HG02852 (cell line): ENCODE measurements at regions not wholly inside any gene's neighbourhood (a gene's known extent, or its start where the extent isn't known, plus 50 kb on each side); places are given as distances from the start of the nearest gene placed in this dataset.
A peak's percentile ranks its signal among the peaks of the same experiment; 100 is the strongest.

Experiments
- ATAC-seq: cut with Tn5 transposase; IDR thresholded peaks from one replicate; pipeline ENCODE4 v1.9.1; 2021; ENCODE audit warnings: mild to moderate bottlenecking, moderate library complexity; ENCODE audit not compliant: unreplicated experiment

DNA sequence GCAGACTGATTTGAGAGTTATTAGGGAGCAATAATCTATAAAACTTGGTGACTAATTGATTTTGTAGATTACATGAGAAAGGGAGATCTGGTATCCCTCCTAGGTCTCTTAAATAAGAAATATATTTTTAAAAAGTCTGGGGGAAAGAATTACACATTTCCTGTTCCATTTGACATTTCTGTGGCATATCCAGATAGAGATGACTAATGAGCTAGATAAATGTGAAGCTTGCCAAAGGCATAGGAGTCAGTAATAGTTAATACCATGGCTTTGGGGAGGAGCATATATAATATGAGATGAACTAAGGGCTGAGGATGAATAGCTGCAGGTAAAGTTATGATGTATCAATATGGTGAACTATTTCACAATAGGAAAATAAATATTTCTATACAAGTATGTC lies 663.7 kb downstream of the PTPRC start:
- no peak for ATAC-seq

DNA sequence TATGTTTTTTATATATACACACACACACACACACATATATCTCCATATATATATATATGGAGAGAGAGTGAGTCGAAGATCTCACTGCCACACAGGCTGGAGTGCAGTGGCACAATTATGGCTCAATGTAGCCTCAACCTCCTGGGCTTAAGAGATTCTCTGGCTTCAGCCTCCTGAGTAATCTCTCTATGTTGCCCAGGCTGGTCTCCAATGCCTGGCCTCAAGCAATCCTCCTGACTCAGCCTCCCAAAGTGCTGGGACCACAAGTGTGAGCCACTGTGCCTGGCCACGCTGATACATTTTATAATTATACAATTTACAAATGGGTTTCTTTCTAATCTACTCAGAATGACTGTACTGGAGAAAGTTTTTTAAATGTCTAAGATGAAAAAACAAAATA lies 664.2 kb downstream of the PTPRC start:
- ATAC-seq = no peak

DNA sequence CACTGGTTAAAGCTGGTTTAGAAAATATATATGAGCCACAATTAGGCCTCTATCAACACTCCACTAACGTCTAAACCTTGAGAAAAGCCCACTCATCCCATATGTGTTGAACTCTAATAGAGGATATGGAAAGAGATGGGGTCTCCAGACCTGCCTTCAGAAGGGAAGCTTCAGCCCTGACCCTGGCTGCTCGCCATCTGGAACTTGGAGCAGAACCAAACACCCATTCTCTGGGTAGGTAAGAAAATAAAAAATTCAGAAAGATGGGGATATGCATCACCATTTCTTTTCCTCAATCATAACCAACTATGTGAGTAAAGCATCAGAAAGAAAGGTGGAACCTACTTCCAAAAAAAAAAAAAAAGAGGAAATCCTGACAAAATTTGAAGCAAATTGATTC lies 666.2 kb downstream of the PTPRC start:
- ATAC-seq = no peak

DNA sequence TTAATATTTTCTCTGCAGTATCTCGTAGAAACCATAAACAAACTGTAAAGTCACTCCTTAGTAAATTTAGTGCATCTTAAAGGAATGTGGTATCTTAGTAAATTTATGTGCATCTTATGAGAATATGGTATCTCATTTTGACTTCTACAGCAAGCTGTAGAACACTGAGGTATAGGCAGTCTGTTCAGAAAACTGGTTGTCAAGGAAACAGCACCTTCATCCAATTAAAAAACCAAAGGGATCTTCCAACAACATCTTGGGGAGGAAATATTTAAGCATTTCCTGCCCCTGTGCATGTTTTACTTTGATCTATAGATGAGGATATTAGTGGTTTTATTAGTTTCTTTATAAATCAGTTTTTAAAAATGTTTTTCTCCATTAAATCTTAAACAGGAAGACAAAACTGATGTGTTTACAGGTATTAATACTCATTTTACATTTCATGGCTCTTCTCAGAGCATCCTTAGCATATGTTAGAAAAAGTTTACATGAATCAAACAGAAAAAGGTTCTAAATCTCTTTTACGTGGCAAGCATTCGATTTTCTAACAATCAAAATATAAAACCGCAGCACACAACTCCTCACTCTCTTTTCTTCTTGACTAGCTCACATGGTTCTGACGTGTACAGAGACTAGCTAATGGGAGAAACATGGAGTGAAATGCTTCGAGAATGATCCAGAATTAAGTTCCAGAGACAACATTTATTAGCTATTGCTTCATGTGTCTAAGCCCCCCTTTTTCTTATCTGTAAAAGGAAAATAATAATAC lies 668.8 kb downstream of the PTPRC start:
- no peak for ATAC-seq

DNA sequence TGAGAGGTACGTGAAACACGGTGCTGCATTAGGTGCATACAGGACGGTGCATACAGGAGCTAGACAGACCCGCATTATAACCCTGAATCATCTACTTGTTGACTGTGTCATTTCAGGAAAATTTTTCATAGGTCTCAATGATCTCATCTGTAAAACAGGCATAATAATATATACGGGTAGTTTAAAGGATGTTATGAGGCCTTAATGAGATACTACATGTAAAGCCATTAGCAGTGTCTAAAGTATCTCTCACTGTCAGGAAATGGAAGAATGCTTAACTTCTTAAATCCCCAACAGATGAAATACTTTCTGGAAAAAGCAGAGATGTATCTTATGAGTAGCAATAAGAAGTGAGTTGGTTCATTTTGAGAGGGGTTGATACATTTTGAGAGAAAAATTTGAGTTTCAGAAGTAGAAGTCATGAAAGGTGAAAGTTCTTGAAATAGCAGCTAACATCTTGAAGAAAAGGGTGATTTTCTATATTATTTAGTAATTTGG lies 669.6 kb downstream of the PTPRC start:
- ATAC-seq = peak; percentile 68

DNA sequence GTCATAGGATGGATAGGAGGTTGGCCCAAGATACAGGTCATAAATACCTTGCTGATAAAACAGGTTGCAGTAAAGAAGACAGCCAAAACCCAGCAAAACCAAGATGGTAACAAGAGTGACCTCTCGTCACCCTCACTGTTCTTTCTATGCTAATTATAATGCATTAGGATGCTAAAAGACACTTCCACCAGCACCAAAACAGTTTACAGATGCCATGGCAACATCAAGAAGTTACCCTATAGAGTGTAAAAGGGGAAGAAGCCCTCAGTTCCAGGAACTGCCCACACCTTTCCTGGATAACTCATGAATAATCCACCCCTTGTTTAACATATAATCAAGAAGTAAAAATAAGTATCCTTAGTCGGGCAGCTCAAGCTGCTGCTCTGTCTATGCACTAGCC lies 671.9 kb downstream of the PTPRC start:
- no peak for ATAC-seq

DNA sequence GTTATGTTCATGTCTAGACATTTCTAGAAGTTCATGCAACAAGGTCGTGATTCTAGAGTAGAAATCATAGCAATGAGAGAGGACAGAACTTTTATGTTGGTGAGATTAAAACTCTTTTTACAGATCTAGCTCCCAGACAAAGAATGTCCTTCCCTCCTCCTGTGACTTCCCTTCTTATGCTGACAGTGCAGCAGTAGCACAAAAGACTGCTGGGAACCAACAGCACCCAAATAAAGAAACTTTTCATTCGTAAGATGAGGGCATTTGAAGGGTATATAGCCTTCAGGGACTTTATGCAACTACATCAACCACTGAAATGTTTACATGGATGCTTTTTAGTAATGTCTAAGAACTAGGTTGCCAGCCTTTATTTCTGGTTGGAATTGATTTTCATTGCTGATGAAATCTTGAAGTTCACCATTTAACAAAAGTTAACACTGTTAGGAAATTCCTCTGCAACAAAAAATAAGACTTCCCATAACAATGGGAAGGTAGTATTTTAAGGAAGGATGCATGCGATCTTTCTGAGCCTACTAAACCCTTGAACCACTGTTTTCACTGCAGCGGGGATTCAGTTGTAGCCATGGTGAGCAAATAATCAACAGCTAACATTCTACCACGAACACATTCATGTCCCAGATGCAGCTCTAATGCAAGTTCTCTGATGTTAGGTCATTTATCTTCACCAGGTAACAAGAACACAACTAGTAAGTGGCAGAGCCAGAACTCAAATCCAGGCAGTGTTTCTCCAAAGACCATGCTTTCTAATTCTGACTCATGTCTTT lies 672.8 kb downstream of the PTPRC start:
- no peak for ATAC-seq

DNA sequence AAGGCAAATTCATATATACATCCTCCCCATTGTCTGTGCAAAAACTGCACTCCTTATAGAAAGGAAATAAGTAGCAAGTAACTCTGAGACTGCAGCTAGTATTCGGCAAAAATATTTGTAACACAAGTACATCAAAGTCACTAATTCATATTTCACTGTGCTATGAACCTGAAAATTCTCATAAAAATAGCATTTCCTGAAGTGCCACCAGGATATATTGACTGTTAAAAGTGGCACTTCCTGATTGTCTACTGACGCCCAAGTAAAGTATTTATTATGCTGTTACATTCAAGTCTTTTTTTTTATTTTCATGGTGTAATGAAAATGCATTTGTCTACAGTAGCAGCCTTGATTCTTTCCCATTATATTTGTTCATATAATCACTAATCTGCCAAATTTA lies 673.8 kb downstream of the PTPRC start:
- ATAC-seq = no peak

DNA sequence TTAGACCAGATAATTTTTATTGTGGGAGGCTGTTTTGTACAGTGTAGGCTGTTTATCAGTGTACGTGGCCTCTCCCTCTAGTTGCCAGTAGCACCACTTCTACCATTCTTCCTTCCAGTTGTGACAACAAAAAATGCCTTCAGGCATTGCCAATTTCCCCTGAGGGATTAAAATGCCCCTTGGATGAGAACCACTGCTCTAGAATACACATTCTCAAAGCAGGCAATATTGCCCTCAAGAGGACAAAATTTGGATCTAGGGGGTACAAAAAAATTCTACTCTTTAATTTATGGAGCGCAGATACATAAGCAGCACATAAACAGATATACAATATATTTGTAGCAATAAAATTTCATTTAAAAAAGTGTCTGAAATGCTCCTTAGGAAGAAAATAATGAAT lies 674.6 kb downstream of the PTPRC start:
- ATAC-seq = no peak

DNA sequence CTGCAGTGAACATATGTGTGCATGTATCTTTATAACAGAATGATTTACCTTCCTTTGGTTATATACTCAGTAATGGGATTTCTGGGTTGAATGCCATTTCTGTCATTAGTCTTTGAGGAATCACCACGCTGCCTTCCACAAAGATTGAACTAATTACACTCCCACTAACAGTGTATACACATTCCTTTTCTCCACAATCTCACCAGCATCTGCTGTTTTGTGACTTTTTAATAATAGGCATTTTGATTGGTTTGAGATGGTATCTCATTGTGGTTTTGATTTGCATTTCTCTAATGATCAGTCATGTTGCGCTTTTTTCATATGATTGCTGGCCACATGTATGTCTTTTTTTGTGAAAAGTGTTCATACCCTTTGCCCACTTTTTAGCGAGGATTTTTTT lies 680.5 kb downstream of the PTPRC start:
- ATAC-seq = no peak

DNA sequence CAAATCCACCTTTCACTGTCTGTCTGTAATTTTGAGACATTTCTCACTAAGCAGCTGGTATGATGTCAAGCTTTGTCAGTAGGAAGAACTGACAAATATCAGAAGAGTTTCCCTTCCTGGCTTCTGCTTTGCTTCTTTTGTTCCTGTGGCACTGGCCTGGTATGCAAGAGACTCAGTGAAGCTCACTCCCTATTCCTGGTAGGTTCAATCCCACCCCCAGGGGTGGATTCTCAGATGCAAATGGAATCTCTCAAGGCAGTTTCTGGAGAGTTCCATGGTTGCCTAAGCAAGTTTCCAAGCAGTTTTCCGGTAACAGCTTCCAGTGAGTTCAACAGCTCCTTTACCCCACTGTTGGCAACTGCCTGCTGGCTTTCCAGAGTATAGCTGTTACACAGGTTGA lies 683.4 kb downstream of the PTPRC start:
- no peak for ATAC-seq

DNA sequence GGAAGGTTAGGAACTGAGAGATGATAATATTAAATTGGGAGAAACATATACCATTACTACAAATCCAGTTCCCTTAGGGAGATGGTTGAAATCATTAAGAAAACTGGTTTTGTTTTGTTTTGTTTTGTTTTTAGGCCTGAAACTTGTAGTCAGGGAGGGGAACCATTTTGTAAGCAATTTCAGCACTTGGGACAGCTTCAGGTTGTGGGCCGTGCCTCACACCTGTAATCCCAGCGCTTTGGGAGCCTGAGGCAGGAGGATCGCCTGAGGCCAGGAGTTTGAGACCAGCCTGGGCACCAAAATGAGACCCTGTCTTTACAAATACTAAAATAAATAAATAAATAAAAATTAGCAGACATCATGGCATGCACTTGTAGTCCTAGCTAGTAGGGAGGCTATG lies 694.3 kb upstream of the NR5A2 start:
- ATAC-seq = no peak

DNA sequence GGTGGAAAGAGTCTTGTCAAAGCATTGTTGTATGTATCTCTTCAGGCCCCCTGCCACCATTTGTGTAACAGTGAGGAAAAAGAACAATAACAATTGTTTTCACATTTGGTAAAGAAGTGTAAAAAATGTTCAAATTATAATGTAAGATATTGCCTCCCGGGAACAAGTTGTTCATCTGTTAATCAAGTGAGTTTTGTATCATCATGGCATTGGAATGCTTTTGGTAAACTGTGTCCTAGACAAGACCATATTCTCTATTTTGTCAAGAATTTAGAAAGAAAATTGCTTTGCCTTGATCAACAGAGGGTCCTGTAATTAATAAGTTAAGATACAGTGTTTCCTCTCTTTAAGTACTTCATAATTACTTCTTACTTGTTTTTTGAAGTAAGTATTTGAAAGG lies 692.0 kb upstream of the NR5A2 start:
- no peak for ATAC-seq

DNA sequence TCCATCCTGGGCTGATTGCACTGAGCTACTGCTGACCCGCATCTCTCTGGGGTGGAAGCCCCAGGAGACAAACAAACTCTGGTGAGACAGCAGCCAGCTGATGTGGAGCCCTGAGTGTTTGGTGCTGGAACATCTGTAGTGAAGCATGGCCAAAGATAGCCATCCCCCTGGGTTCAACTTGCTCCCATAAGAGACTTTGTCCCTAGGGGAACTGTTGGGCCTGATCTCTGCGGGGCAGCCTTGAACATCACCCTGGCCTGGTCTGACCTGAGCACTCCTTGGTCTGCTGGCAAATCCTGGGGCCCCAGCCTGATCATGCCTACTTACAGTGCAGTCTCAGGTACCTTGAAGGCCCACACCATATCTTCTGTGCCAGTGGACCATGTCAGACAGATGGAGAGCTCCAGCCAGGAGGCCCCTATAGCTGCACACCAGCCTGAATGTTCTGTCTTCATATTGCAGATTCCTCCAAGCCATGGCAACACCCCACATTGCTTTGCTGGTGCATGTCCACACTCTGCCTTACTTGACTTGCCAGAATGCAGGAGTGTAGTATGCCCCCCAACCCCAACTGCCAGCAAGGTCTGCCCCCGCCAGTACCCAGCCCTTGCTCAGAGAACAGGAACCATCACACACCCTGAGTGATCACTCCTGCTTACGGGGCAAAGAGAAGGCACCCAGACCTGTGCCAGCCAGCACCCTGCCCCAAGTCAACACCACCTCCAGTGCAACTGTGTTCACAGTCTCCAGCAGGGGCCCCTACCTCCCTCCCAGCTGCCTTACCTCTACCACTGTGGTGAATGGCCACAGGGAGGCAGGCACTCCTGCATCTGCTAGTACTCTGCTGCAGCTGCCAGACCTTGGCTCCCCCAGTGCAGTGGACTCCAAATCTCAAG lies 690.5 kb upstream of the NR5A2 start:
- no peak for ATAC-seq

DNA sequence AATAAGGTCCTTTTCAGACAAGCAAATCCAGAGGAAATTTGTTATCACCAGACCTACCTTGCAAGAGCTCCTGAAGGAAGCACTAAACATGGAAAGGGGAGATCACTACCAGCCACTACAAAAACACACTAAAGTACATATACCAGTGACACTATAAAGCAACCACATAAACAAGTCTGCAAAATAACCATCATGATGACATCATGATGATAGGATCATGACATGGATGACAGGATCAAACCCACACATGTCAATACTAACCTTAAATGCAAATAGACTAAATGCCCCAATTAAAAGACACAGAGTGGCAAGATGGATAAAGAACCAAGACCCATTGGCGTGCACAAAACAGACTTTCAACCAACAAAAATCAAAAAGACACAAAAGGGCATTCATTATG lies 688.8 kb upstream of the NR5A2 start:
- no peak for ATAC-seq

DNA sequence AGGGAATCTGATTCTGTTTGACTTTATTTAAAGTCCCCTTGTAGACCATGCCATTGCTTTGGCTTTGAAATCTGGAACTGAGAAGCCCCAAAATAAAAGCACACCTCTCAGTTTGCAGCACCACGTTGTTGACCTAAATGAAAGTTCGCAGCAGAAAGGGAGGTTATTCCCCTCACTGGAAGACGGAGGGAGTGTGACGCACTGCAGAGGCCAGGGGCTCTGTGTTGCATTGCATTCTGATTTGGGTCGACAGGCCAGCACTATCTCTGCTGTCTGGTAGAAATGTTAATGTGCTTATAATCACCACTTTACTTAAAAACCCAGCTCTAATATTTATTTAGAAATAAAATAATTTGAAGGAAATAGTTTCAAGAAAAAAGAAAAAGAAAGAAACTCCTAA lies 675.2 kb upstream of the NR5A2 start:
- ATAC-seq = no peak

DNA sequence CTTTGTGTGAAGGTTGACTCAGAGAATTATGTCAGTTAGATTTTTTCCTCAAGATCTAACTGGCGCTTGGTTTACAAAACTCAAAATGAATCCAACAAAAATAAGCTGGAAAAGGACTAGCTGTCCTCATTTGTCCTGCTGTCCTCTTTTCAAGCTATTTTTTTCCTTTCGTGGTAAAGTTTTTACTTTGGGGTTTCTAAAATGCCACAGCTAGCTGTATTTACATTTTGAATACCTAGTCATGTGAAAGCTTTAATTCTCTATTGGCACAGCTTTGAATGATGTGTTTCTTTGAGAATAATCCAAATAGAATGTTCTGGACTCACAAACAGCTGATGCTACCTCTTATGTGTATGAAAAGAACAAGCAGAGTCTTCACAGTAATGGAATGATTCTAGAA lies 673.6 kb upstream of the NR5A2 start:
- ATAC-seq = no peak

DNA sequence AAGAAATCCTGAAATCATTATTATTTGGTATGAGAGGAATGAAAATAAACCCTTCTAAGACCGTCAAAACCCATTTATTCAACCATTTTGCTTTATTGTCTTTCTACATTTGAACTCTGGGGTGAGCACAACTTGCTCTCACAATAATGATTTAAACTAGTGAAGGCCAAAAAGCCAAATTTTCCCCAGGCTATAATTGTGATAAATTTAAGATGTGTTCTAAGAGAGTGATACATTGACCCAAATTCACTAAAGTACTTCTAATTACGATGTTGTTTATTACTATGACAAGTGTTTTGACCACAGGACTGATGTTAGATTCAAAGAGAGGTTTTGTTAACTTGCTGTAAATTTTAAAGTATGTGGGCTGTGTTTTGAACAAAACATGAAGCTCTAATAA lies 670.9 kb upstream of the NR5A2 start:
- ATAC-seq = no peak

DNA sequence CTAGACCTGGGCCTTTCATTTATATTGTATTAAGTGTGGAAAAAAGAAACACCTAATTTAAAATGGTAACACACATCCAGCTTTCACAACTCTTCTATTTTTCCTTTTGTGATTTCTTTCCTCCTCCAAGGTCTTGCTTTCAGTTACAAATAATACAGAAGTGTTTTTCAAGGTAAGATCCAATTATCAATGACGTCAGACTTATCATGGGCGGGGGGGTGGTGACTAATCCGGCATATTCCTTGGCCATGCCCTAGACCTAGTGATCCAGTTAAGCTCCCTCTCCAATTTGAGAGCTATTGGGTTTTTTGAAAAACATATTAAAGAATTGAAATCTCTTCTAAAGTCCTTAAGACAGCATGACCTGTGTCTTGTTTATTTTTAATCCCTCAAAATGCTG lies 669.9 kb upstream of the NR5A2 start:
- no peak for ATAC-seq

DNA sequence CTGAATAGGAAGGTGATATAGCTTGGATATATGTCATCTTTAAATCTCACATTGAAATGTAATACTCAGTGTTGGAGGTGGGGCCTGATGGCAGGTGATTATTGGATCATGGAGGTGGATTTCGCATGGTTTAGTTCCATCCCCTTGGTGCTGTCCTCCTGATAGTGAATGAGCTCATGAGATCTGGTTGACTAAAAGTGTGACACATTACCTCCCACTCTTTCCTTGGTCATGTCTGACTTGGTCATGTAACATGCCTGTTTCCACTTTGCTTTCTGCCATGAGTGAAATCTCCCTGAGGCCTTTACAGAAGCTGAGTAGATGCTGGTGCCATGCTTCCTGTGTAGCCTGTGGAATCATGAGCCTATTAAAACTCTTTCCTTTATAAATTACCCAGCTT lies 664.5 kb upstream of the NR5A2 start:
- no peak for ATAC-seq

DNA sequence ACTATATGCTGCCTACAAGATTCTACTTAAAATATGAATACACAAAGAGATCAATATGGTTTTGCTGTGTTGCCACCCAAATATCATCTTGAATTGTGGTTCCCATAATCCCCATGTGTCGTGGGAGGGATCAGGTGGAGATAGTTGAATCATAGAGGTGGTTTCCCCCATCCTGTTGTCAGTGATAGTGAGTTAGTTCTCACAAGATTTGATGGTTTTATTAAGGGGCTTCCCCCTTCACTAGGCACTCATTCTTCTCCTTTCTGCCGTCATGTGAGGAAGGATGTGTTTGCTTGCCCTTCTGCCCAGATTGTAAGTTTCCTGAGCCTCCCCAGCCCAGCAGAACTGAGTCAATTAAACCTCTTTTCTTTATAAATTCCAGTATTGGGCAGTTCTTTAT lies 654.4 kb upstream of the NR5A2 start:
- ATAC-seq = no peak
